IMR-90 (cell line): ENCODE measurements at regions not wholly inside any gene's neighbourhood (a gene's known extent, or its start where the extent isn't known, plus 50 kb on each side); places are given as distances from the start of the nearest gene placed in this dataset.

Experiments
- ATAC-seq: fragments of 200-7000 bp; cut with Tn5 transposase; 2 replicates; pipeline ENCODE4 v1.9.1; 2020; ENCODE audit warnings: low read depth, mild to moderate bottlenecking, moderate library complexity
- BruUV-seq: library from RNA; stranded (reverse); fragments of 400-500 nt; replicated peaks from 2 replicates; lab custom pipeline; 2021; lab: Mats Ljungman, UMichigan
- CTCF ChIA-PET: fragments of 300-600 bp; formaldehyde crosslinking; extraction: SDS; loops from one replicate; lab custom pipeline; 2021; ENCODE audit warnings: antibody characterized with exemption; lab: Yijun Ruan, JAX
- POLR2A ChIA-PET: fragments of 300-600 bp; sonication (Branson Sonifier 250); formaldehyde crosslinking; loops from one replicate; lab custom pipeline; 2022; ENCODE audit warnings: antibody characterized with exemption; ENCODE audit not compliant: unreplicated experiment; lab: Charles Lee
- DNase-seq: peaks from one replicate; pipeline ENCODE4 v3.0.0; 2013
- H2AFZ ChIP-seq: replicated peaks from 2 replicates; pipeline ENCODE3; 2013; ENCODE audit warnings: low read length, mild to moderate bottlenecking; ENCODE audit not compliant: poor library complexity
- H2AK5ac ChIP-seq: 2 replicates; pipeline ENCODE4 v1.6.1; 2013; ENCODE audit warnings: low read depth, low read length, inconsistent platforms
- H2AK9ac ChIP-seq: replicated peaks from 2 replicates; pipeline ENCODE3; 2013; ENCODE audit warnings: mild to moderate bottlenecking, low read depth, low read length, moderate library complexity; ENCODE audit not compliant: poor library complexity
- H2BK120ac ChIP-seq: 2 replicates; pipeline ENCODE4 v1.6.1; 2013; ENCODE audit warnings: low read depth, low read length, inconsistent platforms
- H2BK15ac ChIP-seq: 3 replicates; pipeline ENCODE4 v1.6.1; 2013; ENCODE audit warnings: low read depth, low read length, inconsistent platforms
- H2BK20ac ChIP-seq: 2 replicates; pipeline ENCODE4 v1.6.1; 2013; ENCODE audit warnings: low read depth, mild to moderate bottlenecking, inconsistent platforms, low read length, moderate library complexity
- H2BK5ac ChIP-seq: 2 replicates; pipeline ENCODE4 v1.6.1; 2013; ENCODE audit warnings: mild to moderate bottlenecking, low read depth, low read length, inconsistent platforms; ENCODE audit not compliant: poor library complexity, severe bottlenecking
- H3K14ac ChIP-seq: replicated peaks from 2 replicates; pipeline ENCODE4 v1.6.1; 2013; ENCODE audit warnings: low read depth, low read length, inconsistent platforms
- H3K18ac ChIP-seq: 2 replicates; pipeline ENCODE4 v1.6.1; 2013; ENCODE audit warnings: low read depth, low read length, control low read depth
- H3K23ac ChIP-seq: 2 replicates; pipeline ENCODE4 v1.6.1; 2013; ENCODE audit warnings: low read depth, low read length, inconsistent platforms
- H3K27ac ChIP-seq: 2 replicates; pipeline ENCODE4 v1.5.1; 2013; ENCODE audit warnings: mild to moderate bottlenecking, control low read depth, low read length; ENCODE audit not compliant: insufficient read depth
- H3K27me3 ChIP-seq: 2 replicates; pipeline ENCODE4 v1.6.1; 2013; ENCODE audit warnings: low read length; ENCODE audit not compliant: control insufficient read depth, insufficient read depth
- H3K36me3 ChIP-seq: 2 replicates; pipeline ENCODE4 v1.6.1; 2013; ENCODE audit warnings: low read length, mixed read lengths; ENCODE audit not compliant: control insufficient read depth, insufficient read depth
- H3K4ac ChIP-seq: 2 replicates; pipeline ENCODE4 v1.6.1; 2013; ENCODE audit warnings: low read depth, low read length, inconsistent platforms
- H3K4me1 ChIP-seq: 2 replicates; pipeline ENCODE4 v1.6.1; 2013; ENCODE audit warnings: low read length, mixed read lengths; ENCODE audit not compliant: control insufficient read depth, insufficient read depth
- H3K4me2 ChIP-seq: 2 replicates; pipeline ENCODE4 v1.6.1; 2013; ENCODE audit warnings: low read depth, mild to moderate bottlenecking, control low read depth, low read length, moderate library complexity
- H3K4me3 ChIP-seq: 2 replicates; pipeline ENCODE4 v1.5.1; 2013; ENCODE audit warnings: low read depth, mild to moderate bottlenecking, control low read depth, low read length, moderate library complexity; ENCODE audit not compliant: insufficient read depth
- H3K56ac ChIP-seq: 2 replicates; pipeline ENCODE4 v1.6.1; 2013; ENCODE audit warnings: low read length, inconsistent platforms; ENCODE audit not compliant: insufficient read depth; ENCODE audit errors: extremely low read depth
- H3K79me1 ChIP-seq, 2 experiments: 2 replicates each; pipeline ENCODE4 v1.6.1; 2013; ENCODE audit warnings: low read length in 2 of 2, inconsistent platforms in 1 of 2, low read depth in 1 of 2
- H3K9ac ChIP-seq: 2 replicates; pipeline ENCODE4 v1.6.1; 2013; ENCODE audit warnings: low read depth, low read length, control low read depth
- H3K9me1 ChIP-seq: 2 replicates; pipeline ENCODE4 v1.6.1; 2013; ENCODE audit warnings: low read length, inconsistent platforms; ENCODE audit not compliant: insufficient read depth
- H3K9me3 ChIP-seq: 2 replicates; pipeline ENCODE4 v1.6.1; 2013; ENCODE audit warnings: low read length; ENCODE audit not compliant: control insufficient read depth, insufficient read depth
- H4K20me1 ChIP-seq: 2 replicates; pipeline ENCODE4 v1.6.1; 2013; ENCODE audit warnings: low read length, inconsistent platforms; ENCODE audit not compliant: insufficient read depth
- H4K5ac ChIP-seq: 2 replicates; pipeline ENCODE4 v1.6.1; 2013; ENCODE audit warnings: mild to moderate bottlenecking, low read depth, low read length, control low read depth
- H4K8ac ChIP-seq, 2 experiments: 2 replicates each; pipeline ENCODE4 v1.6.1; 2013; ENCODE audit warnings: low read depth in 2 of 2, low read length in 2 of 2, control low read depth in 1 of 2, inconsistent platforms in 1 of 2
- H4K91ac ChIP-seq: 2 replicates; pipeline ENCODE4 v1.6.1; 2013; ENCODE audit warnings: low read depth, low read length, inconsistent platforms; ENCODE audit not compliant: insufficient read depth
- CHD1 ChIP-seq: IDR thresholded peaks from 2 replicates; pipeline ENCODE4 v1.6.1; 2012; ENCODE audit warnings: low read depth, low read length, improper control_type of control experiment
- ELK1 ChIP-seq: fragments of 150-350 bp; IDR thresholded peaks from 2 replicates; pipeline ENCODE4 v1.6.1; 2016; ENCODE audit warnings: low read depth, mild to moderate bottlenecking, low read length, moderate library complexity, borderline replicate concordance
- MAFK ChIP-seq: IDR thresholded peaks from 2 replicates; pipeline ENCODE4 v1.6.1; 2012; ENCODE audit warnings: low read depth, low read length, improper control_type of control experiment
- WGBS, 2 experiments: methylation state at CpG; one replicate each; pipeline versions ENCODE4 v1.1.5 to v1.1.7; 2013; ENCODE audit warnings: missing lambda C conversion rate in 2 of 2; ENCODE audit not compliant: insufficient read length in 1 of 2; ENCODE audit errors: extremely low coverage in 2 of 2; 5-methylcytosine and 5-hydroxymethylcytosine counted together
- dilution Hi-C: fragments of 300-500 bp; cut with HindIII; formaldehyde crosslinking; loops from one replicate; pipeline ENCODE4 v1.14.3; 2018; ENCODE audit warnings: low sequenced_read_pairs; ENCODE audit not compliant: unreplicated experiment
- in situ Hi-C: fragments of 300-500 bp; cut with MboI; formaldehyde crosslinking; loops from 3 replicates; pipeline ENCODE4 v1.14.3; 2019; ENCODE audit warnings: low sequenced_read_pairs, inconsistent platforms, mixed read lengths
- intact Hi-C: fragments of 100-400 bp; cut with micrococcal nuclease; formaldehyde crosslinking; loops from 2 replicates; pipeline ENCODE4 v1.10.0; 2022
- TF ChIP-seq, protein P1 (sequence below): conservative IDR thresholded peaks from 2 replicates; pipeline ENCODE4 v1.5.1; 2012; ENCODE audit warnings: mild to moderate bottlenecking, low read depth, low read length, improper control_type of control experiment

DNA sequence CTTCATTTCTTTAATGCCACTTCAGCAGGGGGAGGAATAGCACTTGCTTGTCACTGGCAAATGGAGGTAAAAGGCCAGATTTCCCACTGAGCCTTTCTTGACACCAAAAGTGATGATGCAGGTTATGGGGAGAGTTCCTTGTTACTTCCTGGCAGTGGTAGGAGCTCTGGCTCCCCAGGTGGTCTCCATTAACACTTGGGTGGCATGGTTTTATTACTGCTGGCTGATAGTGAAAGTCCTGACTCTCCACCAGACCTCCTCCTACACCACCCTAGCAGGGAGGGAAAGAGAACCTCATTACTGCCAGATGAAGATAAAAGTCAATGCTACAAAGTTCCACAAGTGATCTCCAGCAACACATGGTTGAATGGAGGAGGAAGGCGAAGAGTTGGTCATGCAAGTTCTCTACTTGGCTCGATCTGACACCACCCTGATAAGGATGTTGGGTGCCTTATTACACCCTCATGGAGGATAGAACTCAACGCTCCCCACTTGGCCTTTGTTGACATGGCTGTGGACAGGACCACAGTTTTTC is 152.7 kb upstream of the GNAO1 start:
- Histone ChIP-seq H3K9me1 (no peaks in the 10 kb centered on the region), H3K4me1 (no peaks in the 10 kb centered on the region), H3K4me2 (no peak overlapping the region), H3K9me3 (no peaks in the 10 kb centered on the region), H3K4me3 (no peak overlapping the region), H3K4ac (no peak overlapping the region), H2BK20ac (no peak overlapping the region), H2BK15ac (no peak overlapping the region), H3K56ac (no peak overlapping the region), H3K79me1 (no peaks in the 10 kb centered on the region), H2AFZ (no peak overlapping the region), H3K9ac (no peak overlapping the region), H3K14ac (no peak overlapping the region), H3K18ac (no peak overlapping the region), H2BK5ac (no peak overlapping the region), H4K91ac (no peak overlapping the region), H3K23ac (no peak overlapping the region), H3K27ac (no peak overlapping the region), H2BK120ac (no peak overlapping the region), H4K5ac (no peak overlapping the region), H2AK9ac (no peak overlapping the region), H4K8ac (no peak overlapping the region), H3K36me3 (no peaks in the 10 kb centered on the region), H2AK5ac (no peak overlapping the region), H3K27me3 (no peaks in the 10 kb centered on the region), H4K20me1 (no peaks in the 10 kb centered on the region)
- ChIA-PET POLR2A (no interaction called here), CTCF (no interaction called here)
- dilution Hi-C loops (no loop called here), in situ Hi-C loops (no loop called here), intact Hi-C loops (no loop called here)
- TF ChIP-seq CHD1 (no peak), MAFK (no peak), ELK1 (no peak)
- TF ChIP-seq, protein P1, sequence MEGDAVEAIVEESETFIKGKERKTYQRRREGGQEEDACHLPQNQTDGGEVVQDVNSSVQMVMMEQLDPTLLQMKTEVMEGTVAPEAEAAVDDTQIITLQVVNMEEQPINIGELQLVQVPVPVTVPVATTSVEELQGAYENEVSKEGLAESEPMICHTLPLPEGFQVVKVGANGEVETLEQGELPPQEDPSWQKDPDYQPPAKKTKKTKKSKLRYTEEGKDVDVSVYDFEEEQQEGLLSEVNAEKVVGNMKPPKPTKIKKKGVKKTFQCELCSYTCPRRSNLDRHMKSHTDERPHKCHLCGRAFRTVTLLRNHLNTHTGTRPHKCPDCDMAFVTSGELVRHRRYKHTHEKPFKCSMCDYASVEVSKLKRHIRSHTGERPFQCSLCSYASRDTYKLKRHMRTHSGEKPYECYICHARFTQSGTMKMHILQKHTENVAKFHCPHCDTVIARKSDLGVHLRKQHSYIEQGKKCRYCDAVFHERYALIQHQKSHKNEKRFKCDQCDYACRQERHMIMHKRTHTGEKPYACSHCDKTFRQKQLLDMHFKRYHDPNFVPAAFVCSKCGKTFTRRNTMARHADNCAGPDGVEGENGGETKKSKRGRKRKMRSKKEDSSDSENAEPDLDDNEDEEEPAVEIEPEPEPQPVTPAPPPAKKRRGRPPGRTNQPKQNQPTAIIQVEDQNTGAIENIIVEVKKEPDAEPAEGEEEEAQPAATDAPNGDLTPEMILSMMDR = no peak
- no CpG with 5 or more reads among the region's 3 CpGs for WGBS, 2 experiments
- no peak for ATAC-seq
- DNase-seq = no peak
- no TSS peak for BruUV-seq
